Thymus (tissue), 11 donors: ENCODE measurements at regions not wholly inside any gene's neighbourhood (a gene's known extent, or its start where the extent isn't known, plus 50 kb on each side); places are given as distances from the start of the nearest gene placed in this dataset.

Source experiments
- DNase-seq, 9 donors: peaks; one replicate each; pipeline ENCODE4 v3.0.0-alpha.2; 2013; ENCODE audit warnings: low spot score in 9 of 9, low read depth in 6 of 9, missing footprints in 1 of 9
- H3K27ac ChIP-seq, 2 donors: one replicate each; pipeline ENCODE4 v1.5.1; 2013; ENCODE audit warnings: control low read depth in 1 of 2, low read depth in 1 of 2, low read length in 1 of 2, mild to moderate bottlenecking in 1 of 2, moderate library complexity in 1 of 2
- H3K27me3 ChIP-seq, 2 donors: one replicate each; pipeline ENCODE4 v1.5.1; 2013; ENCODE audit warnings: low read length in 1 of 2; ENCODE audit not compliant: control insufficient read depth in 2 of 2, insufficient read depth in 1 of 2
- H3K36me3 ChIP-seq, 2 donors: one replicate each; pipeline ENCODE4 v1.5.1; 2013; ENCODE audit warnings: low read length in 1 of 2, mild to moderate bottlenecking in 1 of 2, moderate library complexity in 1 of 2; ENCODE audit not compliant: control insufficient read depth in 2 of 2, insufficient read depth in 2 of 2
- H3K4me1 ChIP-seq, 2 donors: one replicate each; pipeline ENCODE4 v1.5.1; 2013; ENCODE audit warnings: low read length in 2 of 2; ENCODE audit not compliant: control insufficient read depth in 2 of 2, insufficient read depth in 2 of 2
- H3K4me3 ChIP-seq, 2 donors: one replicate each; pipeline ENCODE4 v1.5.1; 2013; ENCODE audit warnings: low read length in 2 of 2, control low read depth in 1 of 2, mild to moderate bottlenecking in 1 of 2
- H3K9me3 ChIP-seq, 2 donors: one replicate each; pipeline ENCODE4 v1.5.1; 2013; ENCODE audit warnings: low read length in 1 of 2, mild to moderate bottlenecking in 1 of 2; ENCODE audit not compliant: control insufficient read depth in 2 of 2, insufficient read depth in 1 of 2
- WGBS: extraction: QIAGEN DNeasy Blood & Tissue Kit; methylation state at CpG from one replicate; pipeline ENCODE4 v1.1.7; 2013; 5-methylcytosine and 5-hydroxymethylcytosine counted together
- donor health status: healthy.

DNA sequence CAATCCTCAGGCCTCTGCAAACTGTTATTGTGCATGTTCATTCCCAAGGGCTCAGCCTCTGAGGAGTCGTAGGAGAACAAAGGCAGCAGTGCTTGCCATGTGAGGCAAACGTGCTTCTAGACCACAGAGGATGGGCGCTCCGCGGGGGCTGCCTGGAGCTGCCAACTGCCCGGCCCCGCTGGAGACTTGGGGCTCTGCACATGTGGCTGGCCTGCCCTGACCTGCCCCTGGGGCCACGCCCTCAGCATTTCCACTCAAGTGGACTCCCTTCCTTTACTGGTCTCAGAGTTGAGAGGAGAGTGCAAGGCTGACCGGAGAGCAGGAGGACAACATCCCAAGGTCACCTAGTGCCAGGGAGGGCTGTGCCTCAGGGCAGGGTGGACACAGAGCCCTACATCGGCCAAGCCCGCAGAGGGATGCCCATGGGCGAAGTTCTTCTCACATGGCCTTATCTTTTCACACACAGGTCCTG, 222.3 kb upstream of the ZNF32 start:
- no peak overlapping the region for H3K4me3 ChIP-seq
- H3K27ac ChIP-seq: no peak overlapping the region
- no peaks in the 10 kb centered on the region for H3K27me3 ChIP-seq
- no peaks in the 10 kb centered on the region for H3K36me3 ChIP-seq
- H3K4me1 ChIP-seq: no peaks in the 10 kb centered on the region
- no peaks in the 10 kb centered on the region for H3K9me3 ChIP-seq
- 95% methylated on average over 12 of the region's 12 CpGs for WGBS
- no peak for DNase-seq

DNA sequence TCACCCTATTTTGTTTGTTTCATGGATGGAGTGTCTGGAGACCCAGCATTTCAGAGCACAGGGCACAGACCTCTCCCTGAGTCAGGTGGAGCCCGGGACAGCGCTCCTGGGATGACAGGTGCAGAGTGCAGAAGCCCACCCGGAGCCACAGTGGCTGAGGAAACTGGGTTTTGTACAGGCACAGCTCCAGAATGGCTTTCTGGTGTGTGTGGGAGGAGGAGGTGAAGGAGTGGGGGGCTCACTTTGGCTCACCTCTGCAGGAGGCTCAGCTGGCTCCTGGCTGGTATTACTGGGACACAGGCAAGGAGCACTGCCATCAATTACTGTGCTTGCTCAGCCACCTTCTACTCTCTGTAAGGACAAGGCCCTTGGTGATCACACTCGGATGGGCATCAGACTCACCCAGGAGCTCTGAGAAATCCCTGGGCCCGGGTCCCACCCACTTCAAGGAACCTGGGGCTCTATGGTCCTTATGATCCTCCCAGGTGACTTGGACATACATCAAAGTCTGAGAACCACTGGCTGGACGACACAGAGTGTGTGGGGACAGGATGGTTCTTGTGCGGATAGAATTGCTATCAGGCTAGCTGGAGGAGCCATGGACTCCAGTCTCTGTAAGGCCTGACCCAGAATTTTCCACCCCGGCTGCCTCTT, 221.1 kb upstream of the ZNF32 start:
- H3K4me1 ChIP-seq: no peaks in the 10 kb centered on the region
- no peak for DNase-seq
- H3K36me3 ChIP-seq: no peaks in the 10 kb centered on the region
- no peak overlapping the region for H3K4me3 ChIP-seq
- no peaks in the 10 kb centered on the region for H3K9me3 ChIP-seq
- no peaks in the 10 kb centered on the region for H3K27me3 ChIP-seq
- no peak overlapping the region for H3K27ac ChIP-seq
- WGBS: 98% methylated on average over 8 of the region's 8 CpGs

DNA sequence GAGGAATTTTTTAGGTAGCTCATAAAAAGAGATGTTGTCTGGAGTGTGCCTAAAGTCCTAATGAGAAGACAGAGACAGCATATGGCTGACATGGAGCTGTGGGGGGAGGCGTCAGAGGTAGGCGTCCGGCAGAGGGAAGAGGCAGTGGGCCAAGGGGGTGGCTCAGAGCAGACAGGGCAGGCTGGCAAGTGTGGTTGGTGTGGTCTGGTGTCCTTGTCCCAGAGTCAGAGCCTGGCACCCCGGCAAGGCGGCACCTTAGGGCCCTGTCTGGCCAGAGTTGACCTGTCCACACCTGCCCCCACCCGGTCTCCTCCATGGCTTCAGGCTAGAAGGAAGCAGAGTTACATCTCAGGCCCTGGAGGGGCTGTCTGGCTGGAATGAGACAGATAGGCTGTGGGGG, 220.3 kb upstream of the ZNF32 start:
- 99% methylated on average over 6 of the region's 6 CpGs for WGBS
- H3K27me3 ChIP-seq: no peaks in the 10 kb centered on the region
- H3K27ac ChIP-seq: no peak overlapping the region
- no peak for DNase-seq
- H3K4me3 ChIP-seq: no peak overlapping the region
- H3K36me3 ChIP-seq: no peaks in the 10 kb centered on the region
- no peaks in the 10 kb centered on the region for H3K9me3 ChIP-seq
- H3K4me1 ChIP-seq: no peaks in the 10 kb centered on the region

DNA sequence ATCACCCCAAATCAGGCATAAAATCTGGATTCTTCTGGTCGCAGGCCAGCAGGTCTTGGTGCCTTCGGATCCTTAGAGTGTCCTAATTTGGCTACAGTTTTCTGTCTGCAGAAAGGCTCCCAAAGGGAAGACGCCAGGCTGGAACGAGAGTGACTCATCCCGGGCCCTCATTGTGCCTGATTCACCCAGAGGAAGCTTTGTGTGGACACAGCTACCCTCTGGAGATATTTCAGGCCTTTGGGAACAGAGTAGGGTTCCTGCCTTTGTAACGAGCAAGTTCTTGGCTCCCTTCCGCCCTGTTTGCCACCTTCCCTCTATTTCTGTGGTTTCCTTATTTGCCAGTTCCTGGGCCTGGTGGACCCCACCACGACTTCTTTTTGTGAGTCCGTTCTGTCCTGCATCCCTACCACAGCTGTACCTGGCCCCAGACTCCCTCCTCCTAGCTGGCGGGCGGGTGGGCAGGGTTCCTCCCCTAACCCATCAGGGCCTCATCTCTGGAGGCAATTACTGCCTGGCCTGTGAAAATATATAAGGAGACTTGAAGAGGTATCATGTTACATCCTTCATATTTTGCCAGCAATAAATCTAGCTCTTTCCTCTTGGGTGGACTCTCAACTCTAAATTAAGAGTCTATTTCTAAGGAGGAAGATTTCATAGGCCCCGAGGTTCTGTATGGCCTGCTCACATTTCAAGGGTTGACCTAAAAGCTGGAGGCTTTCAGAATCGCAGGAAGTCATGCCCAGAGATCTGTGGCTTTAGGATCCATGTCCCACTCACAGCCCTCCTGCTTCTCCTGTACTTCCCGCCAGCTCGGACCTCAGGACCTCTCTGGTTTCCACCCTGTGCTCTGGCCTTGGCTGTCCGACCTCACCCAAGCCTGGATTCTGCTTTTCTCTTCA, 219.2 kb upstream of the ZNF32 start:
- H3K27ac ChIP-seq: no peak overlapping the region
- H3K9me3 ChIP-seq: no peaks in the 10 kb centered on the region
- no peaks in the 10 kb centered on the region for H3K27me3 ChIP-seq
- no peak for DNase-seq
- H3K4me3 ChIP-seq: no peak overlapping the region
- H3K4me1 ChIP-seq: no peaks in the 10 kb centered on the region
- 94% methylated on average over 16 of the region's 16 CpGs for WGBS
- H3K36me3 ChIP-seq: no peaks in the 10 kb centered on the region

DNA sequence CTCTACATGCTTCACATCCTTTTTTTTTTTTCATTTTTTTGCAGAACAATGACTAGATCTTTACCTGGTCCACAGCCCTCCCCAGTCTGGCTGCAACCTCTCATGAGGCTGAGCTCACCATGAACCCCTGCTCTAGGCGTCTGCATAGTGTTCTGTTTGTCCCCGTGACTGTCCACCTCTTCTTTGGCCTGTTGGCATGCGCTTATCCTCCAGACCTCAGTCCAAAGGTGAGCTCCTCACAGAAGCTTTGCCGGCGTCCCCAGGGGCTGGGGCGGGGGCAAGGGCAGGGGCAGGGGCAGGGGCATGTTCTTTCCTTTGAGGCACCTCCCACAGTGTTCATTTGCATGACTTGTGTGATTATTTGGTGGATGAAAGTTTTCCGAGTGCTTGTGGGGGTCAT, 218.4 kb upstream of the ZNF32 start:
- no peak for DNase-seq
- no peaks in the 10 kb centered on the region for H3K27me3 ChIP-seq
- no peak overlapping the region for H3K27ac ChIP-seq
- 95% methylated on average over 7 of the region's 7 CpGs for WGBS
- no peaks in the 10 kb centered on the region for H3K4me1 ChIP-seq
- H3K36me3 ChIP-seq: no peaks in the 10 kb centered on the region
- H3K4me3 ChIP-seq: no peak overlapping the region
- H3K9me3 ChIP-seq: no peaks in the 10 kb centered on the region

DNA sequence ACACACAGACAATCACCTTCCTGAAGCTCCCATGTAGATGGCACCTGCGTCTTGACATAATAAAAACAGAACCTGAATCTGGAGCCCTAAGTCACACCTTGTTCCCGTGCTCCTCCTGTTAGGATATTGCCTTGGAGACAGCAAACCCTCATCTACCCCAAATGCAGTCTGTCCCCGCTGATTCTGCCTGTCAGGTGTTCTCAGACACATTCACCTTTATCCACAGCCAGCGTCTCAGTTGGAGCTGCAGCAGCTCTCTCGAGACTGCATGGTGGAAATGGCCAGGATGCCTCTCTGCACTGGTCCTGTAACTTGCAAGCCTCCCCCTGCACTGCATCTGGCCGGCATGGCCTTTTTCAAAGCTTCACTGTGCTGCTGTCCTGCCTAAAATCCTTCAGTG, 218.0 kb upstream of the ZNF32 start:
- no peak for DNase-seq
- Histone ChIP-seq H3K36me3 (no peaks in the 10 kb centered on the region), H3K27ac (no peak overlapping the region), H3K27me3 (no peaks in the 10 kb centered on the region), H3K4me3 (no peak overlapping the region), H3K9me3 (no peaks in the 10 kb centered on the region), H3K4me1 (no peaks in the 10 kb centered on the region)
- 89% methylated on average over 6 of the region's 6 CpGs for WGBS

DNA sequence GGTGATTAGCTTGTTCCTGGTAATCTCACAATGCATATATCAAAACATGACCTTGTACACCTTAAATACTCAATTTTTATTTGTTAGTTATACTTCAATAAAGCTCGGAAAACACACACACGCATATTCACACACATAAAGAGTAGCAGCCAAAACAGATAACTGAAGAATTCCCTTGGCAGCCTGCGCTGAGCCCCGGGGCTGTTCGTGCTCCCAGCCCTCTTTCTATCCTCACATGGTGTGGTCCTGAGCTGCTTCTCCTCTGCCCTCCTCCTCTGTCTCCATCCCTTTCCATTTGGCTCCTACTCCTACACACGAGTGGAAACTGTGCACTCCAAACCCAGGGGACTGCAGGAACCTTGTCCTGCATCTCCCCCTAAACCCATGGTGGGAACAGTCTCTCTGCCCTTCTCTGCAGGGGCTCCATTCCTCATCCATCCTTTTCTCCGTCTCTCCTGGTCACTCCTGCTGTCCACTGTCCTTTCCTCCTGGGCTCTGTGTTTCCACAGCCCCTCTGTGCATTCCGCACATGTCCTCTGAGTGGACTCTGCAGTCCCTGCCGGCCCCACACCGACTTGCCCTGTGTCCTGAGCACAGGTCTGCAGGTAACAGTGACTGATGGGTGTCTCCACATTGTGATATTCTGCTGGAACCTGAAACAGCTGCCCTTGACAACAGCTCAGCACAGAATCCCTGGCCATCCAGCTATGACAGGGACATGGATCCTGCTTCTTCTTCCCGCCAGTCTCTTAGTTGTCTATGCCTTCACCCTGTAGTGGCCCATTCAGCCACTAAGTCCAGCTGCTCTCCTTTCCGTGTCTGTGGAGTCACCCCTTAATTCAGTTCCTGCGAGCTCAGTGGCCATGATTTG, 216.8 kb upstream of the ZNF32 start:
- WGBS: 89% methylated on average over 13 of the region's 13 CpGs
- DNase-seq: no peak

DNA sequence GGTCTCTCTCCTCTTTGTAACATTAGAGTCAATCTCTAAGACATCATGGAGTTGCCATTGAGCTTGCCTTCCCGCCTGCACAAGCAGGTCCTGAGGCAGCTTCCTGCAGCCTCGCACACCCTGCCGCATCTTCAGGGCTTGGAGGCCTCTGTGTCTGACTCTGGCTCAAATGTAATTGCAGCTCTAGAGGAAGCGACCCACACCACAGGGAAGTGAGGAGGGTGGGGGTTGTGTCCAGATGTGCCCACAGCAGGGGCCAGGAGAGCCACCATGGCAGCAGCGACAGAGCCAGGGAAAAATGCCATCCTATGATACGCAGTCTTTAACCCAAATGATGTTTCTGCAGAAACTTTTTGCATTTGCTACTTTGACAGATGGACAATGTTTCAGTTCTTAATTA, 216.0 kb upstream of the ZNF32 start:
- no peak for DNase-seq
- H3K27ac ChIP-seq: no peak overlapping the region

More for the DNA sequence above, 216.8 kb upstream of the ZNF32 start:
- Histone ChIP-seq H3K4me3 (no peak overlapping the region), H3K4me1 (no peaks in the 10 kb centered on the region), H3K27me3 (no peaks in the 10 kb centered on the region), H3K36me3 (no peaks in the 10 kb centered on the region), H3K9me3 (no peaks in the 10 kb centered on the region), H3K27ac (no peak overlapping the region)

More for the DNA sequence above, 216.0 kb upstream of the ZNF32 start:
- no peaks in the 10 kb centered on the region for H3K36me3 ChIP-seq
- 96% methylated on average over 6 of the region's 6 CpGs for WGBS
- no peaks in the 10 kb centered on the region for H3K4me1 ChIP-seq
- H3K27me3 ChIP-seq: no peaks in the 10 kb centered on the region
- H3K9me3 ChIP-seq: no peaks in the 10 kb centered on the region
- no peak overlapping the region for H3K4me3 ChIP-seq
